Thyroid gland (tissue), 4 donors: ENCODE measurements at regions not wholly inside any gene's neighbourhood (a gene's known extent, or its start where the extent isn't known, plus 50 kb on each side); places are given as distances from the start of the nearest gene placed in this dataset.

Source experiments
- DNase-seq, 2 donors: peaks; one replicate each; pipeline ENCODE4 v3.0.0-alpha.2; 2019
- H3K27ac ChIP-seq, 3 donors: fragments of 200-600 bp; sonication (generic); 1 replicate in 2 of 3; 2 replicates in 1 of 3; pipeline ENCODE4 v1.5.1; 2016 to 2019; ENCODE audit warnings: mild to moderate bottlenecking in 1 of 3, moderate library complexity in 1 of 3
- H3K27me3 ChIP-seq: fragments of 200-600 bp; sonication (generic); one replicate; pipeline ENCODE4 v1.5.1; 2019
- H3K36me3 ChIP-seq, 2 donors: fragments of 200-600 bp; sonication (generic); one replicate each; pipeline ENCODE4 v1.5.1; 2016 to 2019
- H3K4me1 ChIP-seq, 2 donors: fragments of 200-600 bp; sonication (generic); one replicate each; pipeline ENCODE4 v1.5.1; 2017 to 2019
- H3K4me3 ChIP-seq, 3 donors: fragments of 200-600 bp; sonication (generic); replicated peaks in 1 of 3; 1 replicate in 2 of 3; 2 replicates in 1 of 3; pipeline ENCODE4 v1.5.1; 2016; ENCODE audit warnings: mild to moderate bottlenecking in 1 of 3
- H3K9me3 ChIP-seq: fragments of 200-600 bp; sonication (generic); one replicate; pipeline ENCODE4 v1.5.1; 2017
- POLR2A ChIP-seq, 2 donors: fragments of 450-650 bp; IDR thresholded peaks; one replicate each; pipeline ENCODE4 v1.6.1; 2017; ENCODE audit warnings: antibody characterized with exemption in 2 of 2, mild to moderate bottlenecking in 2 of 2, moderate library complexity in 1 of 2
- WGBS, 2 donors: methylation state at CpG; one replicate each; pipeline ENCODE4 v1.1.5; 2017; 5-methylcytosine and 5-hydroxymethylcytosine counted together
- intact Hi-C: fragments of 100-400 bp; cut with DNase I; formaldehyde crosslinking; loops from one replicate; pipeline ENCODE4 v1.15.1; 2023
- TF ChIP-seq, protein P1 (sequence below), 6 experiments: fragments of 200-600 bp in 3 of 6; fragments of 450-650 bp in 3 of 6; sonication (generic) in 3 of 6; IDR thresholded peaks; one replicate each; pipeline ENCODE4 v1.5.1; 2016 to 2019; ENCODE audit warnings: antibody characterized with exemption in 6 of 6, mild to moderate bottlenecking in 2 of 6, inconsistent platforms in 1 of 6, moderate library complexity in 1 of 6

- no peak overlapping the region for H3K4me3 ChIP-seq
- DNase-seq = no peak
- TF ChIP-seq, protein P1, sequence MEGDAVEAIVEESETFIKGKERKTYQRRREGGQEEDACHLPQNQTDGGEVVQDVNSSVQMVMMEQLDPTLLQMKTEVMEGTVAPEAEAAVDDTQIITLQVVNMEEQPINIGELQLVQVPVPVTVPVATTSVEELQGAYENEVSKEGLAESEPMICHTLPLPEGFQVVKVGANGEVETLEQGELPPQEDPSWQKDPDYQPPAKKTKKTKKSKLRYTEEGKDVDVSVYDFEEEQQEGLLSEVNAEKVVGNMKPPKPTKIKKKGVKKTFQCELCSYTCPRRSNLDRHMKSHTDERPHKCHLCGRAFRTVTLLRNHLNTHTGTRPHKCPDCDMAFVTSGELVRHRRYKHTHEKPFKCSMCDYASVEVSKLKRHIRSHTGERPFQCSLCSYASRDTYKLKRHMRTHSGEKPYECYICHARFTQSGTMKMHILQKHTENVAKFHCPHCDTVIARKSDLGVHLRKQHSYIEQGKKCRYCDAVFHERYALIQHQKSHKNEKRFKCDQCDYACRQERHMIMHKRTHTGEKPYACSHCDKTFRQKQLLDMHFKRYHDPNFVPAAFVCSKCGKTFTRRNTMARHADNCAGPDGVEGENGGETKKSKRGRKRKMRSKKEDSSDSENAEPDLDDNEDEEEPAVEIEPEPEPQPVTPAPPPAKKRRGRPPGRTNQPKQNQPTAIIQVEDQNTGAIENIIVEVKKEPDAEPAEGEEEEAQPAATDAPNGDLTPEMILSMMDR (IDR thresholded peaks at IDR 0.05) = no peak
- no peak for TF ChIP-seq POLR2A (IDR thresholded peaks at IDR 0.05)
- no peaks in the 10 kb centered on the region for H3K36me3 ChIP-seq
- 64 to 77% methylated on average over 13 of the region's 13 CpGs for WGBS, 2 donors
- H3K4me1 ChIP-seq = no peaks in the 10 kb centered on the region
- intact Hi-C loops = no loop called here
- no peaks in the 10 kb centered on the region for H3K9me3 ChIP-seq
- H3K27me3 ChIP-seq = no peaks in the 10 kb centered on the region
- H3K27ac ChIP-seq = no peak overlapping the region
Measured at GRCh38 chr2:157087373-157088002, 170.0 kb upstream of the GALNT5 start.

DNA sequence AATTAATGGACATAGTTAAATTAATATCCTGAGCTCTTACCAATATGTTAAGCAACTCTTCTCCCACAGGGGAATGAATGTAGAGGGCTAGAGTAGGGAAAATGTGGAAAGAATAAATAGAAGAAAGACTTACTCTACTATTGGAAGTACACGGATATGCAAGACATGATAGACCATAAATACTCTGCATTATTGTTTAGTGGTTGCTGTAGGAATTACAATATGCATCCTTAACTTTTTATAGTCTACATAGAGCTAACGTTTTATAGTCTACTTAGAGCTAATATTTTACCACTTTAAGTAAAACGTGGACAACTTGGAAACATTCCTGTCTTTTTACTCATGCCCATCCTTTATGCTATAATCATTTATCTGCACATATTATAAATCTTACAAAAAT is 163.8 kb upstream of the GALNT5 start:
- Histone ChIP-seq H3K36me3 (no peaks in the 10 kb centered on the region), H3K27me3 (no peaks in the 10 kb centered on the region), H3K27ac (no peak overlapping the region), H3K4me3 (no peak overlapping the region), H3K9me3 (no peaks in the 10 kb centered on the region), H3K4me1 (no peaks in the 10 kb centered on the region)
- intact Hi-C loops = no loop called here
- no peak for DNase-seq
- TF ChIP-seq POLR2A (IDR thresholded peaks at IDR 0.05) = no peak
- TF ChIP-seq, protein P1 (IDR thresholded peaks at IDR 0.05) = no peak
- WGBS, 2 donors = 64% methylated on average over 3 of the region's 3 CpGs

- no peaks in the 10 kb centered on the region for H3K4me1 ChIP-seq
- 94 to 98% methylated on average over 1 of the region's 1 CpG for WGBS, 2 donors
- H3K9me3 ChIP-seq = no peaks in the 10 kb centered on the region
Measured at GRCh38 chr2:157105372-157105771, 152.1 kb upstream of the GALNT5 start.

GRCh38 chr2:157106950-157107349 is 150.6 kb upstream of the GALNT5 start:
- DNase-seq = no peak
- no peak overlapping the region for H3K27ac ChIP-seq
- no peaks in the 10 kb centered on the region for H3K9me3 ChIP-seq
- no peaks in the 10 kb centered on the region for H3K4me1 ChIP-seq
- no peak overlapping the region for H3K4me3 ChIP-seq
- no peaks in the 10 kb centered on the region for H3K27me3 ChIP-seq
- WGBS, 2 donors = 78 to 85% methylated on average over 1 of the region's 1 CpG
- no peak for TF ChIP-seq POLR2A (IDR thresholded peaks at IDR 0.05)
- TF ChIP-seq, protein P1 (IDR thresholded peaks at IDR 0.05) = no peak
- intact Hi-C loops = no loop called here
- H3K36me3 ChIP-seq = no peaks in the 10 kb centered on the region

More at GRCh38 chr2:157105372-157105771, 152.1 kb upstream of the GALNT5 start:
- no peak for TF ChIP-seq POLR2A (IDR thresholded peaks at IDR 0.05)
- TF ChIP-seq, protein P1 (IDR thresholded peaks at IDR 0.05) = no peak
- intact Hi-C loops = no loop called here
- Histone ChIP-seq H3K36me3 (no peaks in the 10 kb centered on the region), H3K27ac (no peak overlapping the region), H3K4me3 (no peak overlapping the region), H3K27me3 (no peaks in the 10 kb centered on the region)
- DNase-seq = no peak

GRCh38 chr2:157107460-157107859 is 150.0 kb upstream of the GALNT5 start:
- no peak overlapping the region for H3K27ac ChIP-seq
- intact Hi-C loops = no loop called here
- TF ChIP-seq, protein P1 (IDR thresholded peaks at IDR 0.05) = no peak
- TF ChIP-seq POLR2A (IDR thresholded peaks at IDR 0.05) = no peak
- no peaks in the 10 kb centered on the region for H3K36me3 ChIP-seq
- WGBS, 2 donors = 50 to 53% methylated on average over 1 of the region's 1 CpG
- H3K4me3 ChIP-seq = no peak overlapping the region
- no peaks in the 10 kb centered on the region for H3K4me1 ChIP-seq
- DNase-seq = no peak
- no peaks in the 10 kb centered on the region for H3K27me3 ChIP-seq
- H3K9me3 ChIP-seq = no peaks in the 10 kb centered on the region
